ENCODE measurements at regions not wholly inside any gene's neighbourhood (a gene's known extent, or its start where the extent isn't known, plus 50 kb on each side); places are given as distances from the start of the nearest gene placed in this dataset.

GRCh38 chr5:17046320-17046719 lies 110.2 kb upstream of the MYO10 start:
- H2BK5ac ChIP-seq (ENCODE audit: low read depth, low read length, poor library complexity, severe bottlenecking): no peak overlapping the region
- H2AK5ac ChIP-seq (ENCODE audit: low read length, severe bottlenecking): no peak overlapping the region
- H2BK12ac ChIP-seq (ENCODE audit: low read length in 2 of 2): no peak overlapping the region
- H3K4me2 ChIP-seq (ENCODE audit: low read length, poor library complexity, severe bottlenecking): no peak overlapping the region
- no peaks in the 10 kb centered on the region for H3K4me1 ChIP-seq (ENCODE audit: control insufficient read depth, insufficient read depth, low read depth, low read length)
- no peak overlapping the region for H4K91ac ChIP-seq (ENCODE audit: low read length)
- no peak overlapping the region for H3K23ac ChIP-seq (ENCODE audit: low read length in 2 of 2)
- H4K8ac ChIP-seq (ENCODE audit: low read length): no peak overlapping the region
- no peak overlapping the region for H3K27ac ChIP-seq (ENCODE audit: low read length, poor library complexity, severe bottlenecking)
- no peak overlapping the region for H2AFZ ChIP-seq (ENCODE audit: low read depth, low read length)
- no peak overlapping the region for H3K18ac ChIP-seq (ENCODE audit: low read depth in 1 of 2, low read length in 2 of 2)
- no peak overlapping the region for H2BK120ac ChIP-seq (ENCODE audit: low read depth, low read length)
- no peak for DNase-seq
- H3K36me3 ChIP-seq (ENCODE audit: control insufficient read depth in 1 of 2, insufficient read depth in 2 of 2, low read depth in 1 of 2, low read length in 2 of 2): no peaks in the 10 kb centered on the region
- H3K79me1 ChIP-seq (replicated peaks; ENCODE audit: low read length, poor library complexity, severe bottlenecking): no peaks in the 10 kb centered on the region
- H3K9ac ChIP-seq (ENCODE audit: low read length): no peak overlapping the region
- H3K14ac ChIP-seq (ENCODE audit: low read length in 2 of 2): no peak overlapping the region
- H3K4me3 ChIP-seq (ENCODE audit: insufficient read depth in 1 of 2, low read depth in 1 of 2, low read length in 2 of 2): no peak overlapping the region
- H3K4ac ChIP-seq (ENCODE audit: low read depth in 1 of 2, low read length in 2 of 2): no peak overlapping the region
- no peaks in the 10 kb centered on the region for H3K9me3 ChIP-seq (ENCODE audit: control insufficient read depth, low read length)
- no peaks in the 10 kb centered on the region for H3K27me3 ChIP-seq (ENCODE audit: control insufficient read depth in 1 of 2, insufficient read depth in 1 of 2, low read length in 2 of 2)
- no peak overlapping the region for H2BK15ac ChIP-seq (ENCODE audit: low read depth, poor library complexity, severe bottlenecking)

DNA sequence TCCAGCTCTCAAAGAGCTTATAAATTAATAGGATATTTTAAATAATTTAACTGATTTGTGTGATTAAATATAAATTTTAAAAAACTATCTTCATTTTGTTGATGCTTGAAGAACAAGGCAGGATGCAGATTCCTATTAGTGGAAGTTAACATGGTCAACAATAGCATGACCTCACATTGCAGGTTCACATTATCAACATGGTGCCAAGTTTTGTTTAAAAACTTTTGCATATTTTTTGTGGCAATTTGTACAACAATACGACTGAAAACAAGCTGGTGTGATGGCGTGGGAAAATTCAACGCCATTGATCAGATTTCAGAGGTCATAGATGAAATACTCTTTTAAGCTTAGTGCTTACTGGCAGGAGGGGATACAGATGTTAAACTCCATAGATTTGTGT lies 114.1 kb upstream of the MYO10 start:
- no peak overlapping the region for H2AFZ ChIP-seq (ENCODE audit: low read depth, low read length)
- H3K79me1 ChIP-seq (replicated peaks; ENCODE audit: low read length, poor library complexity, severe bottlenecking): no peaks in the 10 kb centered on the region
- H2BK12ac ChIP-seq (ENCODE audit: low read length in 2 of 2): no peak overlapping the region
- H2BK15ac ChIP-seq (ENCODE audit: low read depth, poor library complexity, severe bottlenecking): no peak overlapping the region
- no peak overlapping the region for H3K18ac ChIP-seq (ENCODE audit: low read depth in 1 of 2, low read length in 2 of 2)
- H3K9ac ChIP-seq (ENCODE audit: low read length): no peak overlapping the region
- no peak overlapping the region for H4K8ac ChIP-seq (ENCODE audit: low read length)
- no peak overlapping the region for H3K14ac ChIP-seq (ENCODE audit: low read length in 2 of 2)
- no peak overlapping the region for H3K27ac ChIP-seq (ENCODE audit: low read length, poor library complexity, severe bottlenecking)
- no peaks in the 10 kb centered on the region for H3K4me1 ChIP-seq (ENCODE audit: control insufficient read depth, insufficient read depth, low read depth, low read length)
- H3K36me3 ChIP-seq (ENCODE audit: control insufficient read depth in 1 of 2, insufficient read depth in 2 of 2, low read depth in 1 of 2, low read length in 2 of 2): no peaks in the 10 kb centered on the region
- no peak overlapping the region for H2AK5ac ChIP-seq (ENCODE audit: low read length, severe bottlenecking)
- WGBS: over 99% methylated on average over 3 of the region's 3 CpGs
- H3K4ac ChIP-seq (ENCODE audit: low read depth in 1 of 2, low read length in 2 of 2): no peak overlapping the region
- H3K9me3 ChIP-seq (ENCODE audit: control insufficient read depth, low read length): no peaks in the 10 kb centered on the region
- DNase-seq: no peak
- H3K4me2 ChIP-seq (ENCODE audit: low read length, poor library complexity, severe bottlenecking): no peak overlapping the region
- no peak overlapping the region for H2BK5ac ChIP-seq (ENCODE audit: low read depth, low read length, poor library complexity, severe bottlenecking)
- H3K4me3 ChIP-seq (ENCODE audit: insufficient read depth in 1 of 2, low read depth in 1 of 2, low read length in 2 of 2): no peak overlapping the region
- no peak overlapping the region for H2BK120ac ChIP-seq (ENCODE audit: low read depth, low read length)
- H4K91ac ChIP-seq (ENCODE audit: low read length): no peak overlapping the region
- no peaks in the 10 kb centered on the region for H3K27me3 ChIP-seq (ENCODE audit: control insufficient read depth in 1 of 2, insufficient read depth in 1 of 2, low read length in 2 of 2)
- no peak overlapping the region for H3K23ac ChIP-seq (ENCODE audit: low read length in 2 of 2)

GRCh38 chr5:17054911-17055310 lies 118.8 kb upstream of the MYO10 start:
- H2BK15ac ChIP-seq (ENCODE audit: low read depth, poor library complexity, severe bottlenecking): no peak overlapping the region
- no peak overlapping the region for H3K4ac ChIP-seq (ENCODE audit: low read depth in 1 of 2, low read length in 2 of 2)
- no peak overlapping the region for H2BK120ac ChIP-seq (ENCODE audit: low read depth, low read length)
- H4K91ac ChIP-seq (ENCODE audit: low read length): no peak overlapping the region
- no peak overlapping the region for H3K9ac ChIP-seq (ENCODE audit: low read length)
- WGBS: 78% methylated on average over 8 of the region's 8 CpGs
- no peaks in the 10 kb centered on the region for H3K36me3 ChIP-seq (ENCODE audit: control insufficient read depth in 1 of 2, insufficient read depth in 2 of 2, low read depth in 1 of 2, low read length in 2 of 2)
- no peaks in the 10 kb centered on the region for H3K4me1 ChIP-seq (ENCODE audit: control insufficient read depth, insufficient read depth, low read depth, low read length)
- no peak overlapping the region for H3K18ac ChIP-seq (ENCODE audit: low read depth in 1 of 2, low read length in 2 of 2)
- no peak overlapping the region for H2AFZ ChIP-seq (ENCODE audit: low read depth, low read length)
- H3K27me3 ChIP-seq (ENCODE audit: control insufficient read depth in 1 of 2, insufficient read depth in 1 of 2, low read length in 2 of 2): no peaks in the 10 kb centered on the region
- no peak overlapping the region for H2BK12ac ChIP-seq (ENCODE audit: low read length in 2 of 2)
- H3K4me2 ChIP-seq (ENCODE audit: low read length, poor library complexity, severe bottlenecking): no peak overlapping the region
- no peaks in the 10 kb centered on the region for H3K9me3 ChIP-seq (ENCODE audit: control insufficient read depth, low read length)
- H2AK5ac ChIP-seq (ENCODE audit: low read length, severe bottlenecking): no peak overlapping the region
- no peak overlapping the region for H3K27ac ChIP-seq (ENCODE audit: low read length, poor library complexity, severe bottlenecking)
- no peak overlapping the region for H3K14ac ChIP-seq (ENCODE audit: low read length in 2 of 2)
- H3K79me1 ChIP-seq (replicated peaks; ENCODE audit: low read length, poor library complexity, severe bottlenecking): no peaks in the 10 kb centered on the region
- H4K8ac ChIP-seq (ENCODE audit: low read length): no peak overlapping the region
- H3K23ac ChIP-seq (ENCODE audit: low read length in 2 of 2): no peak overlapping the region
- H3K4me3 ChIP-seq (ENCODE audit: insufficient read depth in 1 of 2, low read depth in 1 of 2, low read length in 2 of 2): no peak overlapping the region
- no peak overlapping the region for H2BK5ac ChIP-seq (ENCODE audit: low read depth, low read length, poor library complexity, severe bottlenecking)
- no peak for DNase-seq

GRCh38 chr5:17056141-17056631 lies 120.1 kb upstream of the MYO10 start:
- Histone ChIP-seq H3K4me3 (ENCODE audit: insufficient read depth in 1 of 2, low read depth in 1 of 2, low read length in 2 of 2) (no peak overlapping the region), H2AK5ac (ENCODE audit: low read length, severe bottlenecking) (no peak overlapping the region), H3K9me3 (ENCODE audit: control insufficient read depth, low read length) (no peaks in the 10 kb centered on the region), H2BK12ac (ENCODE audit: low read length in 2 of 2) (no peak overlapping the region), H3K4ac (ENCODE audit: low read depth in 1 of 2, low read length in 2 of 2) (no peak overlapping the region), H3K14ac (ENCODE audit: low read length in 2 of 2) (no peak overlapping the region), H3K4me2 (ENCODE audit: low read length, poor library complexity, severe bottlenecking) (no peak overlapping the region), H3K23ac (ENCODE audit: low read length in 2 of 2) (no peak overlapping the region), H3K27me3 (ENCODE audit: control insufficient read depth in 1 of 2, insufficient read depth in 1 of 2, low read length in 2 of 2) (no peaks in the 10 kb centered on the region), H3K79me1 (replicated peaks; ENCODE audit: low read length, poor library complexity, severe bottlenecking) (no peaks in the 10 kb centered on the region), H2BK5ac (ENCODE audit: low read depth, low read length, poor library complexity, severe bottlenecking) (no peak overlapping the region), H4K8ac (ENCODE audit: low read length) (no peak overlapping the region), H2AFZ (ENCODE audit: low read depth, low read length) (no peak overlapping the region), H2BK120ac (ENCODE audit: low read depth, low read length) (no peak overlapping the region), H3K18ac (ENCODE audit: low read depth in 1 of 2, low read length in 2 of 2) (no peak overlapping the region), H3K9ac (ENCODE audit: low read length) (no peak overlapping the region), H3K36me3 (ENCODE audit: control insufficient read depth in 1 of 2, insufficient read depth in 2 of 2, low read depth in 1 of 2, low read length in 2 of 2) (no peaks in the 10 kb centered on the region), H3K27ac (ENCODE audit: low read length, poor library complexity, severe bottlenecking) (no peak overlapping the region), H4K91ac (ENCODE audit: low read length) (no peak overlapping the region), H3K4me1 (ENCODE audit: control insufficient read depth, insufficient read depth, low read depth, low read length) (no peaks in the 10 kb centered on the region), H2BK15ac (ENCODE audit: low read depth, poor library complexity, severe bottlenecking) (no peak overlapping the region)
- 97% methylated on average over 7 of the region's 7 CpGs for WGBS
- peak; percentile 35 for DNase-seq
